ENCODE measurements at regions not wholly inside any gene's neighbourhood (a gene's known extent, or its start where the extent isn't known, plus 50 kb on each side); places are given as distances from the start of the nearest gene placed in this dataset.

DNA sequence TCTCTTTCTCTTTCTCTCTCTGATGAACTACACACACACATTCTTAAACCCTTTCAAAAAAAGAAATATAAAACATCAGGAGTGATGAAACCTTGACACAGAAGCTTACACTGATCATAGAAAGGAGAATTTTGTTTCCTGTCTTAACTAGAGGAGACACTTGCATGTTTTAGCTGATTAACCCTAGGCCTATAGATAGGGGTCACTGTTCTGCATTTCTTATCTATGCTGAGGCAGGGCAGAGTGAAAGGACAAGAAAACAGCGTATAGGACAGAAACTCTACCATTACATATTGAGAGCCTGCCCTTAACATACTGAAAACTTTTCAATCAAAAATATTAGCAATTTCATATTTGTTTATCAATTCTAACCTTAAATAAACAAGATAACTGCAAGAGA lies 680.6 kb upstream of the MBL2 start:
- no peak for ATAC-seq (ENCODE audit: low read depth)
- WGBS (ENCODE audit: insufficient coverage): no CpG with 5 or more reads among the region's 1 CpG
- TF ChIP-seq EZH2 (IDR thresholded peaks at IDR 0.05; ENCODE audit: borderline replicate concordance, insufficient read depth, low read depth, low read length, poor library complexity, severe bottlenecking): no peak
- TF ChIP-seq, protein P1, sequence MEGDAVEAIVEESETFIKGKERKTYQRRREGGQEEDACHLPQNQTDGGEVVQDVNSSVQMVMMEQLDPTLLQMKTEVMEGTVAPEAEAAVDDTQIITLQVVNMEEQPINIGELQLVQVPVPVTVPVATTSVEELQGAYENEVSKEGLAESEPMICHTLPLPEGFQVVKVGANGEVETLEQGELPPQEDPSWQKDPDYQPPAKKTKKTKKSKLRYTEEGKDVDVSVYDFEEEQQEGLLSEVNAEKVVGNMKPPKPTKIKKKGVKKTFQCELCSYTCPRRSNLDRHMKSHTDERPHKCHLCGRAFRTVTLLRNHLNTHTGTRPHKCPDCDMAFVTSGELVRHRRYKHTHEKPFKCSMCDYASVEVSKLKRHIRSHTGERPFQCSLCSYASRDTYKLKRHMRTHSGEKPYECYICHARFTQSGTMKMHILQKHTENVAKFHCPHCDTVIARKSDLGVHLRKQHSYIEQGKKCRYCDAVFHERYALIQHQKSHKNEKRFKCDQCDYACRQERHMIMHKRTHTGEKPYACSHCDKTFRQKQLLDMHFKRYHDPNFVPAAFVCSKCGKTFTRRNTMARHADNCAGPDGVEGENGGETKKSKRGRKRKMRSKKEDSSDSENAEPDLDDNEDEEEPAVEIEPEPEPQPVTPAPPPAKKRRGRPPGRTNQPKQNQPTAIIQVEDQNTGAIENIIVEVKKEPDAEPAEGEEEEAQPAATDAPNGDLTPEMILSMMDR (IDR thresholded peaks at IDR 0.05): no peak

GRCh38 chr10:53447576-53447975 lies 675.0 kb upstream of the MBL2 start:
- H3K27ac Mint-ChIP-seq: no peak overlapping the region
- peaks cover 4% of the 10 kb centered on the region for H3K9me3 Mint-ChIP-seq (ENCODE audit: insufficient read depth)
- intact Hi-C loops (cut with micrococcal nuclease): no loop called here

More for the DNA sequence above, 680.6 kb upstream of the MBL2 start:
- no peak overlapping the region for H3K4me3 Mint-ChIP-seq
- no peaks in the 10 kb centered on the region for H3K4me1 Mint-ChIP-seq
- H3K79me2 ChIP-seq (ENCODE audit: control insufficient read depth, insufficient read depth, low read length): no peaks in the 10 kb centered on the region
- H3K4me2 ChIP-seq (replicated peaks; ENCODE audit: low read depth, low read length, poor library complexity, severe bottlenecking): no peak overlapping the region
- no peak overlapping the region for H3K27ac ChIP-seq (ENCODE audit: low read length in 2 of 2)
- CTCF ChIA-PET: no interaction called here
- no peaks in the 10 kb centered on the region for H3K36me3 ChIP-seq (replicated peaks in 1 of 2; ENCODE audit: control extremely low read depth in 1 of 2, control insufficient read depth in 1 of 2, extremely low read depth in 1 of 2, insufficient read depth in 2 of 2, low read length in 1 of 2)
- no peak overlapping the region for H3K9ac ChIP-seq (ENCODE audit: low read length)
- no peak for DNase-seq
- POLR2A ChIA-PET: no interaction called here
- H3K9me3 ChIP-seq (ENCODE audit: control extremely low read depth in 1 of 3, control insufficient read depth in 2 of 3, insufficient read depth in 1 of 3, low read length in 2 of 3): no peaks in the 10 kb centered on the region
- intact Hi-C loops (cut with micrococcal nuclease): no loop called here
- H3K9me3 Mint-ChIP-seq (ENCODE audit: insufficient read depth): peaks cover 4% of the 10 kb centered on the region
- no peaks in the 10 kb centered on the region for H3K27me3 Mint-ChIP-seq
- no peaks in the 10 kb centered on the region for H3K4me1 ChIP-seq (ENCODE audit: control insufficient read depth in 2 of 2, insufficient read depth in 2 of 2, low read length in 2 of 2)
- H3K27me3 ChIP-seq (replicated peaks in 1 of 4; ENCODE audit: control extremely low read depth in 1 of 4, control insufficient read depth in 3 of 4, insufficient read depth in 4 of 4, low read length in 3 of 4): no peaks in the 10 kb centered on the region
- no peaks in the 10 kb centered on the region for H4K20me1 ChIP-seq (ENCODE audit: control insufficient read depth, insufficient read depth, low read length, poor library complexity, severe bottlenecking)
- no peak overlapping the region for H3K4me3 ChIP-seq (ENCODE audit: control extremely low read depth in 1 of 5, extremely low read depth in 1 of 5, insufficient read depth in 1 of 5, low read depth in 2 of 5, low read length in 4 of 5)
- no peak overlapping the region for H2AFZ ChIP-seq (ENCODE audit: insufficient read depth, low read depth, low read length, poor library complexity, severe bottlenecking)
- H3K27ac Mint-ChIP-seq: no peak overlapping the region

More at GRCh38 chr10:53447576-53447975, 675.0 kb upstream of the MBL2 start:
- 60% methylated on average over 1 of the region's 1 CpG for WGBS (ENCODE audit: insufficient coverage)
- Histone ChIP-seq H3K4me1 (ENCODE audit: control insufficient read depth in 2 of 2, insufficient read depth in 2 of 2, low read length in 2 of 2) (no peaks in the 10 kb centered on the region), H3K27me3 (replicated peaks in 1 of 4; ENCODE audit: control extremely low read depth in 1 of 4, control insufficient read depth in 3 of 4, insufficient read depth in 4 of 4, low read length in 3 of 4) (no peaks in the 10 kb centered on the region), H3K9me3 (ENCODE audit: control extremely low read depth in 1 of 3, control insufficient read depth in 2 of 3, insufficient read depth in 1 of 3, low read length in 2 of 3) (peaks cover 0 to 7% (median 1%) of the 10 kb centered on the region in 3 donors), H3K27ac (ENCODE audit: low read length in 2 of 2) (no peak overlapping the region), H4K20me1 (ENCODE audit: control insufficient read depth, insufficient read depth, low read length, poor library complexity, severe bottlenecking) (no peaks in the 10 kb centered on the region), H3K9ac (ENCODE audit: low read length) (no peak overlapping the region), H3K79me2 (ENCODE audit: control insufficient read depth, insufficient read depth, low read length) (no peaks in the 10 kb centered on the region), H3K36me3 (replicated peaks in 1 of 2; ENCODE audit: control extremely low read depth in 1 of 2, control insufficient read depth in 1 of 2, extremely low read depth in 1 of 2, insufficient read depth in 2 of 2, low read length in 1 of 2) (no peaks in the 10 kb centered on the region), H3K4me3 (ENCODE audit: control extremely low read depth in 1 of 5, extremely low read depth in 1 of 5, insufficient read depth in 1 of 5, low read depth in 2 of 5, low read length in 4 of 5) (no peak overlapping the region), H3K4me2 (replicated peaks; ENCODE audit: low read depth, low read length, poor library complexity, severe bottlenecking) (no peak overlapping the region), H2AFZ (ENCODE audit: insufficient read depth, low read depth, low read length, poor library complexity, severe bottlenecking) (no peak overlapping the region)
- CTCF ChIA-PET: no interaction called here
- TF ChIP-seq, protein P1 (IDR thresholded peaks at IDR 0.05): no peak
- TF ChIP-seq EZH2 (IDR thresholded peaks at IDR 0.05; ENCODE audit: borderline replicate concordance, insufficient read depth, low read depth, low read length, poor library complexity, severe bottlenecking): no peak
- Mint-ChIP-seq H3K4me3 (no peak overlapping the region), H3K4me1 (no peaks in the 10 kb centered on the region), H3K27me3 (no peaks in the 10 kb centered on the region)
- POLR2A ChIA-PET: no interaction called here
- no peak for DNase-seq
- ATAC-seq (ENCODE audit: low read depth): no peak

All from B cell (primary cell).